HCT116 (cell line): ENCODE measurements at regions not wholly inside any gene's neighbourhood (a gene's known extent, or its start where the extent isn't known, plus 50 kb on each side); places are given as distances from the start of the nearest gene placed in this dataset.

Experiments
- ATAC-seq: fragments of 200-7000 bp; cut with Tn5 transposase; 2 replicates; pipeline ENCODE4 v1.9.1; 2020; ENCODE audit warnings: mild to moderate bottlenecking, moderate library complexity
- BruUV-seq: library from RNA; stranded (reverse); fragments of 400-500 nt; replicated peaks from 2 replicates; lab custom pipeline; 2021; lab: Mats Ljungman, UMichigan
- CTCF ChIA-PET: fragments of 300-600 bp; sonication (Branson Sonifier 250); formaldehyde crosslinking; loops from one replicate; lab custom pipeline; 2021; ENCODE audit warnings: antibody characterized with exemption; lab: Charles Lee
- POLR2A ChIA-PET: fragments of 300-600, 350-600 bp; sonication (Branson Sonifier 250); formaldehyde crosslinking; loops from one replicate; lab custom pipeline; 2021; ENCODE audit warnings: antibody characterized with exemption; lab: Charles Lee
- RAD21 ChIA-PET, 2 experiments: fragments of 300-600 bp; sonication (Branson Sonifier 250); formaldehyde crosslinking; loops; one replicate each; lab custom pipeline; 2023; ENCODE audit warnings: low total read pairs in 2 of 2; ENCODE audit not compliant: uncharacterized antibody in 2 of 2, unreplicated experiment in 2 of 2, low non-redundant PET in 1 of 2; lab: Charles Lee
- DNase-seq: peaks from one replicate; pipeline ENCODE4 v3.0.0-alpha.2; 2010; ENCODE audit warnings: low read depth, low spot score
- H2AFZ ChIP-seq: fragments of 200-600 bp; shearing (Covaris generic), sonication (generic); 2 replicates; pipeline ENCODE4 v1.6.1; 2017; ENCODE audit warnings: low read depth, mixed run types, mixed read lengths, antibody characterized with exemption, low read length; ENCODE audit not compliant: poor library complexity, severe bottlenecking
- H3K27ac ChIP-seq: 2 replicates; pipeline ENCODE4 v1.5.1; 2012; ENCODE audit warnings: low read depth, low read length
- H3K27me3 ChIP-seq: fragments of 200-600 bp; sonication (generic); 2 replicates; pipeline ENCODE4 v1.6.1; 2016; ENCODE audit warnings: mixed run types, low read length, mixed read lengths; ENCODE audit not compliant: insufficient read depth
- H3K36me3 ChIP-seq, 2 experiments: fragments of 200-500 bp in 1 of 2; fragments of 200-600 bp in 1 of 2; sonication (Bioruptor generic) in 1 of 2; sonication (generic) in 1 of 2; 2 replicates each; pipeline versions ENCODE4 v1.5.1 to v1.6.1; 2014 to 2016; ENCODE audit warnings: low read length in 2 of 2, inconsistent platforms in 1 of 2, mixed read lengths in 1 of 2, mixed run types in 1 of 2; ENCODE audit not compliant: insufficient read depth in 2 of 2, control insufficient read depth in 1 of 2
- H3K4me1 ChIP-seq, 2 experiments: fragments of 200-600 bp in 1 of 2; sonication (generic) in 1 of 2; 2 replicates each; pipeline versions ENCODE4 v1.5.1 to v1.6.1; 2012 to 2017; ENCODE audit warnings: low read length in 2 of 2, inconsistent platforms in 1 of 2, mild to moderate bottlenecking in 1 of 2, mixed read lengths in 1 of 2, mixed run types in 1 of 2, moderate library complexity in 1 of 2; ENCODE audit not compliant: insufficient read depth in 2 of 2, control insufficient read depth in 1 of 2
- H3K4me2 ChIP-seq: fragments of 200-600 bp; sonication (generic); 2 replicates; pipeline ENCODE4 v1.6.1; 2017; ENCODE audit warnings: mixed run types, low read length, mixed read lengths
- H3K4me3 ChIP-seq, 2 experiments: fragments of 200-600 bp in 1 of 2; sonication (generic) in 1 of 2; replicated peaks in 1 of 2; 2 replicates each; pipeline ENCODE4 v1.5.1; 2011 to 2016; ENCODE audit warnings: low read length in 2 of 2, control low read depth in 1 of 2, low read depth in 1 of 2, mild to moderate bottlenecking in 1 of 2, mixed read lengths in 1 of 2, mixed run types in 1 of 2
- H3K79me2 ChIP-seq: fragments of 200-600 bp; sonication (generic); 2 replicates; pipeline ENCODE4 v1.6.1; 2017; ENCODE audit warnings: mild to moderate bottlenecking, mixed run types, low read length, moderate library complexity, mixed read lengths; ENCODE audit not compliant: insufficient read depth
- H3K9ac ChIP-seq: fragments of 200-600 bp; sonication (generic); 2 replicates; pipeline ENCODE4 v1.6.1; 2016; ENCODE audit warnings: low read length, mixed read lengths
- H3K9me2 ChIP-seq: fragments of 200-600 bp; sonication (generic), shearing (Covaris generic); 2 replicates; pipeline ENCODE4 v1.6.1; 2017; ENCODE audit warnings: mixed run types, mild to moderate bottlenecking, moderate library complexity; ENCODE audit not compliant: insufficient read depth
- H3K9me3 ChIP-seq, 2 experiments: fragments of 200-500 bp in 1 of 2; fragments of 200-600 bp in 1 of 2; sonication (Bioruptor generic) in 1 of 2; sonication (generic) in 1 of 2; 2 replicates each; pipeline ENCODE4 v1.6.1; 2014 to 2017; ENCODE audit warnings: low read length in 2 of 2, mixed read lengths in 2 of 2, inconsistent platforms in 1 of 2, low read depth in 1 of 2, mild to moderate bottlenecking in 1 of 2, mixed run types in 1 of 2, moderate library complexity in 1 of 2; ENCODE audit not compliant: control insufficient read depth in 1 of 2, insufficient read depth in 1 of 2
- H4K20me1 ChIP-seq: fragments of 200-600 bp; sonication (generic), shearing (Covaris generic); 2 replicates; pipeline ENCODE4 v1.6.1; 2017; ENCODE audit warnings: mixed run types, mild to moderate bottlenecking, moderate library complexity; ENCODE audit not compliant: insufficient read depth
- CBX3 ChIP-seq: IDR thresholded peaks from 2 replicates; pipeline ENCODE4 v1.6.1; 2012; ENCODE audit warnings: low read depth
- CEBPB ChIP-seq: IDR thresholded peaks from 2 replicates; pipeline ENCODE4 v1.6.1; 2012; ENCODE audit warnings: low read depth
- CTCF ChIP-seq, 3 experiments: fragments of 200-600 bp in 1 of 3; sonication (generic) in 1 of 3; IDR thresholded peaks in 2 of 3; conservative IDR thresholded peaks in 1 of 3; 2 replicates each; pipeline ENCODE4 v1.5.1; 2012 to 2017; ENCODE audit warnings: low read depth in 2 of 3, low read length in 2 of 3, antibody characterized with exemption in 1 of 3, borderline replicate concordance in 1 of 3, control low read depth in 1 of 3, mild to moderate bottlenecking in 1 of 3, mixed read lengths in 1 of 3, mixed run types in 1 of 3, moderate library complexity in 1 of 3; ENCODE audit not compliant: insufficient read depth in 1 of 3
- EGR1 ChIP-seq: IDR thresholded peaks from 2 replicates; pipeline ENCODE4 v1.6.1; 2012; ENCODE audit warnings: low read depth
- EZH2phosphoT487 ChIP-seq: fragments of 200-600 bp; IDR thresholded peaks from 2 replicates; pipeline ENCODE4 v1.6.1; 2018; ENCODE audit warnings: antibody characterized with exemption, borderline replicate concordance
- SRF ChIP-seq: IDR thresholded peaks from 2 replicates; pipeline ENCODE4 v1.6.1; 2012; ENCODE audit warnings: low read depth
- TCF7L2 ChIP-seq: IDR thresholded peaks from 2 replicates; pipeline ENCODE4 v1.7.0; 2011; ENCODE audit warnings: borderline replicate concordance, inconsistent platforms; ENCODE audit not compliant: insufficient read depth, insufficient read length; ENCODE audit errors: extremely low read depth
- ZBTB33 ChIP-seq: IDR thresholded peaks from 2 replicates; pipeline ENCODE4 v1.6.1; 2011; ENCODE audit warnings: mild to moderate bottlenecking, low read length, moderate library complexity; ENCODE audit not compliant: insufficient replicate concordance; ENCODE audit errors: extremely low read depth
- ZNF274 ChIP-seq: fragments of 200-500 bp; sonication (Bioruptor generic); IDR thresholded peaks from 2 replicates; pipeline ENCODE4 v1.6.1; 2014; ENCODE audit warnings: mild to moderate bottlenecking, low read depth, low read length, inconsistent platforms
- intact Hi-C: fragments of 100-400 bp; cut with micrococcal nuclease; formaldehyde crosslinking; loops from 2 replicates; pipeline ENCODE4 v1.10.0; 2022

- Histone ChIP-seq H3K9ac (no peak overlapping the region), H2AFZ (no peak overlapping the region), H3K9me2 (no peaks in the 10 kb centered on the region), H3K79me2 (no peaks in the 10 kb centered on the region), H3K4me1 (no peaks in the 10 kb centered on the region), H3K4me3 (no peak overlapping the region), H3K36me3 (no peaks in the 10 kb centered on the region), H3K27ac (no peak overlapping the region), H4K20me1 (no peaks in the 10 kb centered on the region), H3K9me3 (peaks cover 7 to 14% of the 10 kb centered on the region in 2 experiments; a peak in 2 of 4 replicates), H3K4me2 (no peak overlapping the region), H3K27me3 (no peaks in the 10 kb centered on the region)
- no peak for ATAC-seq
- intact Hi-C loops = no loop called here
- ChIA-PET POLR2A (no interaction called here), RAD21 (no interaction called here), CTCF (no interaction called here)
- TF ChIP-seq ZNF274 (no peak), ZBTB33 (no peak), CTCF (IDR thresholded peaks at IDR 0.05 in 2 of 3, conservative IDR thresholded peaks at IDR 0.05 in 1 of 3; ENCODE audit: borderline replicate concordance in 1 of 3, insufficient read depth in 1 of 3, low read depth in 2 of 3, low read length in 2 of 3) (no peak), EGR1 (no peak), SRF (no peak), TCF7L2 (no peak), CBX3 (no peak), CEBPB (no peak), EZH2phosphoT487 (no peak)
- BruUV-seq = no TSS peak
- DNase-seq = no peak
Measured at GRCh38 chr1:239536165-239536849, 149.9 kb downstream of the CHRM3 start.
